ENCODE measurements at regions not wholly inside any gene's neighbourhood (a gene's known extent, or its start where the extent isn't known, plus 50 kb on each side); places are given as distances from the start of the nearest gene placed in this dataset.
"Not testable (repeated sequence)": the region's sequence is repeated elsewhere in the genome, so short reads cannot be mapped to it uniquely, and the experiment has no call there.

DNA sequence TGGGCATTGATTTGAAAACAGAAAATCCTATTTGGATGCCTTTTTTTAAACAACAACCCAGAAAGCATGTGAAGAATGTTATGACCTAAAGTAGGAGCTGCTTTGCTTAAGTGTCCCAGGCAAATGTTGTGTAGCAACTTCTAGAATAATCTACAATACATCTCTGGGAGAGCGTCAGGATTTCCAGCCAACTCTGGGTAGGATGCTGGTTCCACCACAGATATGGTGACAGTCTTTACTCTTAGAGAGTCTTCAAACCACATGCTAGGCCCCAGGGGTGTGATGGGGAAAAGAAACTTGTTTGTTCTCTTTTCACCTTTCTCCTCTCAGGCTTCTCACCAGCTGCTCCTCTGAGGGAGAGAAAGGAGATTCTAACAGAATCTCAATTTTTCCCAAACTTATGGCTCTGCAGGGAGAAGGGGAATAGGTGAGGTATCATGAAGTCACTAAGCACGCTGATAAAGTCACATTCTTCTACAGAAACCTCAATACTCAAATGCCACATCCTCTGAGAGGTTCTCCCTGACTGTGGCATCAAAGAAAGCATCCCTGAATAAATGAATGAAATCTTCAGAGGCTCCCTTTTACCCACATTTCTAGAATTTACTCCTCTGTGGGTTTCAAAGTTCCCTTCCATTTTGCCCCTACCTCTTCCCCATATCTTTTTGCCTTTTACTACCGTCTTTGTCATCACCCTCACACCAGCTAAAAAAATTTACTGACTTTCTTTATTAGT, 171.6 kb upstream of the RAI2 start:
- Histone ChIP-seq H3K27me3 (ENCODE audit: insufficient read depth, low read length, poor library complexity, severe bottlenecking) (no peaks in the 10 kb centered on the region), H3K9me3 (ENCODE audit: insufficient read depth, low read depth, low read length) (no peaks in the 10 kb centered on the region), H3K9ac (ENCODE audit: low read depth, low read length, poor library complexity, severe bottlenecking) (no peak overlapping the region), H3K4me1 (ENCODE audit: insufficient read depth, low read length, poor library complexity, severe bottlenecking) (no peaks in the 10 kb centered on the region), H3K4me2 (ENCODE audit: low read depth, low read length, poor library complexity, severe bottlenecking) (no peak overlapping the region), H3F3A (ENCODE audit: low read depth) (no peaks in the 10 kb centered on the region), H3K4me3 (ENCODE audit: low read length, poor library complexity, severe bottlenecking) (no peak overlapping the region), H3K9me2 (replicated peaks; ENCODE audit: low read depth, low read length) (no peaks in the 10 kb centered on the region), H3K36me3 (ENCODE audit: insufficient read depth, low read length) (no peaks in the 10 kb centered on the region), H3K79me2 (ENCODE audit: insufficient read depth, low read length) (no peaks in the 10 kb centered on the region), H4K20me1 (ENCODE audit: insufficient read depth, low read length, poor library complexity, severe bottlenecking) (no peaks in the 10 kb centered on the region), H2AFZ (ENCODE audit: low read length) (no peak overlapping the region)
- no peak for TF ChIP-seq EZH2phosphoT487 (IDR thresholded peaks at IDR 0.05; ENCODE audit: borderline replicate concordance)
- TF ChIP-seq, protein P1, sequence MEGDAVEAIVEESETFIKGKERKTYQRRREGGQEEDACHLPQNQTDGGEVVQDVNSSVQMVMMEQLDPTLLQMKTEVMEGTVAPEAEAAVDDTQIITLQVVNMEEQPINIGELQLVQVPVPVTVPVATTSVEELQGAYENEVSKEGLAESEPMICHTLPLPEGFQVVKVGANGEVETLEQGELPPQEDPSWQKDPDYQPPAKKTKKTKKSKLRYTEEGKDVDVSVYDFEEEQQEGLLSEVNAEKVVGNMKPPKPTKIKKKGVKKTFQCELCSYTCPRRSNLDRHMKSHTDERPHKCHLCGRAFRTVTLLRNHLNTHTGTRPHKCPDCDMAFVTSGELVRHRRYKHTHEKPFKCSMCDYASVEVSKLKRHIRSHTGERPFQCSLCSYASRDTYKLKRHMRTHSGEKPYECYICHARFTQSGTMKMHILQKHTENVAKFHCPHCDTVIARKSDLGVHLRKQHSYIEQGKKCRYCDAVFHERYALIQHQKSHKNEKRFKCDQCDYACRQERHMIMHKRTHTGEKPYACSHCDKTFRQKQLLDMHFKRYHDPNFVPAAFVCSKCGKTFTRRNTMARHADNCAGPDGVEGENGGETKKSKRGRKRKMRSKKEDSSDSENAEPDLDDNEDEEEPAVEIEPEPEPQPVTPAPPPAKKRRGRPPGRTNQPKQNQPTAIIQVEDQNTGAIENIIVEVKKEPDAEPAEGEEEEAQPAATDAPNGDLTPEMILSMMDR (conservative IDR thresholded peaks at IDR 0.05; ENCODE audit: low read length) = no peak

DNA sequence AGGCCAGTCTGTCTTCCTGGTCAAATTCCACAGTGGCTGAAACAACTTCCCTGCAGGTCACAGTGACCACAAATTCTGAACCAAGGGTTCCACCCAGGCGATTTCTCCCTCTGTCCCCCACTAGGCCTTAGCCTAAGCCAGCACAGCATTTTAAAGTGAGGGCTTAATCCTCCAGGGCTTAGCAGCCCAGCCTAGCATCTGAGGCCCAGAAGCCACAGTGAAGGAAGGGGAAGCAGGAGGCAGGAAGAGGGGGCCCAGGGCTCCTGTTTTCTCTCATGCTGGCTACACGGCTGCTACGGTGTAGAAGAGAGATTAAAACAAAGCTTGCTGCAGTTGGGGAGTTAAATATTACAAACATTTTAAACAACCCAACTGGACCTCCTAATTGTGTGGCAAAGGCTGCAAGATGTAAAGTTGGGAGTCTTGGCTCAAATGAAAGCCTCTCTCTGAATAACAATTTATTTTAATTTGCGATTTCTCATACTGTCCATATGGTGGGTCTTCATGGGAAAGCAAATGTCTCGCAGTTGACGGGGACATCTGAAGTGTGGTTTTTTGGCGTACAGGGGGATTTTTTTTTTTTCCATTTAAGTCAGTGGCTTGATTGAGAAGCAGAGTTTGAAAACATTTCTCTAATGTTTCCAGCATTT, 170.8 kb upstream of the RAI2 start:
- Histone ChIP-seq H3K79me2 (ENCODE audit: insufficient read depth, low read length) (no peaks in the 10 kb centered on the region), H4K20me1 (ENCODE audit: insufficient read depth, low read length, poor library complexity, severe bottlenecking) (no peaks in the 10 kb centered on the region), H3K9ac (ENCODE audit: low read depth, low read length, poor library complexity, severe bottlenecking) (no peak overlapping the region), H3F3A (ENCODE audit: low read depth) (no peaks in the 10 kb centered on the region), H2AFZ (ENCODE audit: low read length) (no peak overlapping the region), H3K4me2 (ENCODE audit: low read depth, low read length, poor library complexity, severe bottlenecking) (no peak overlapping the region), H3K27me3 (ENCODE audit: insufficient read depth, low read length, poor library complexity, severe bottlenecking) (no peaks in the 10 kb centered on the region), H3K4me3 (ENCODE audit: low read length, poor library complexity, severe bottlenecking) (no peak overlapping the region), H3K36me3 (ENCODE audit: insufficient read depth, low read length) (no peaks in the 10 kb centered on the region), H3K9me3 (ENCODE audit: insufficient read depth, low read depth, low read length) (no peaks in the 10 kb centered on the region), H3K4me1 (ENCODE audit: insufficient read depth, low read length, poor library complexity, severe bottlenecking) (no peaks in the 10 kb centered on the region), H3K9me2 (replicated peaks; ENCODE audit: low read depth, low read length) (no peaks in the 10 kb centered on the region)
- no peak for TF ChIP-seq EZH2phosphoT487 (IDR thresholded peaks at IDR 0.05; ENCODE audit: borderline replicate concordance)
- TF ChIP-seq, protein P1 (conservative IDR thresholded peaks at IDR 0.05; ENCODE audit: low read length) = no peak

DNA sequence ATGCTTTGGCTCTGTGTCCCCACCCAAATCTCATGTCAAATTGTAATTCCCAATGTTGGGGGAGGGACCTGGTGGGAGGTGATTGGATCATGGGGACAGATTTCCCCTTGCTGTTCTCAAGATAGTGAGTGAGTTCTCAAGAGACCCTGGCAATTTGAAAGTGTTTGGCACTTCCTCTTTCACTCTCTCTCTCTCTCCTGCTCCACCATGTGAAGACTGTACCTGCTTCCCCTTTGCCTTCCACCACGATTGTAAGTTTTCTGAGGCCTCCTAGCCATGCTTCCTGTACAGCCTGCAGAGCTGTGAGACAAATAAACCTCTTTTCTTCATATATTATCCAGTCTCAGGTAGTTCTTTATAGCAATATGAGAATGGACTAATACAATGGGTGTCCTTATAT, 169.6 kb upstream of the RAI2 start:
- H3K4me2 ChIP-seq (ENCODE audit: low read depth, low read length, poor library complexity, severe bottlenecking); H3K9me3 ChIP-seq (ENCODE audit: insufficient read depth, low read depth, low read length); H3K27me3 ChIP-seq (ENCODE audit: insufficient read depth, low read length, poor library complexity, severe bottlenecking); H4K20me1 ChIP-seq (ENCODE audit: insufficient read depth, low read length, poor library complexity, severe bottlenecking); H3K9ac ChIP-seq (ENCODE audit: low read depth, low read length, poor library complexity, severe bottlenecking); H3K4me3 ChIP-seq (ENCODE audit: low read length, poor library complexity, severe bottlenecking); H3K36me3 ChIP-seq (ENCODE audit: insufficient read depth, low read length); H3F3A ChIP-seq (ENCODE audit: low read depth); H3K9me2 ChIP-seq (replicated peaks; ENCODE audit: low read depth, low read length); H2AFZ ChIP-seq (ENCODE audit: low read length); H3K4me1 ChIP-seq (ENCODE audit: insufficient read depth, low read length, poor library complexity, severe bottlenecking); H3K79me2 ChIP-seq (ENCODE audit: insufficient read depth, low read length): not testable (repeated sequence)

DNA sequence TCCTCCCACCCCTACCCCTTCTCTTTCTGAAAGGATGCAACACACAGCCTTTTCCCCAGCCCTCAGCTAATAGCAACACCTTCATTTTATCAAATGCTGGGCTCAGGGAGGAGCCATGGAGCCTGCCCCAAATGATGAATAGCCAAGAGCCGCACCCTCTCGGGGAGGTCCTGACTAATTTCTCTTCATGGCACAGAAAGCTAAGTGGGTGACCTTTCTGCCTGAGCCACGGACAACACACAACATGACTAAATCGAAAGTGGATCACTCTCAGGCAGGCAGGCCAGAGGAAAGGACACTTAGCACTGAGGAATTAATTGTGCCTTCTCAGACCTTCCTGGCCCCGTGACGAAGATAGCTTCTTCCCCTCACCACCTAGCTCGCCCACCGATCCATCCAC, 165.1 kb upstream of the RAI2 start:
- Histone ChIP-seq H3F3A (ENCODE audit: low read depth) (no peaks in the 10 kb centered on the region), H2AFZ (ENCODE audit: low read length) (no peak overlapping the region), H3K9ac (ENCODE audit: low read depth, low read length, poor library complexity, severe bottlenecking) (no peak overlapping the region), H3K4me2 (ENCODE audit: low read depth, low read length, poor library complexity, severe bottlenecking) (no peak overlapping the region), H3K9me3 (ENCODE audit: insufficient read depth, low read depth, low read length) (no peaks in the 10 kb centered on the region), H3K36me3 (ENCODE audit: insufficient read depth, low read length) (no peaks in the 10 kb centered on the region), H3K27me3 (ENCODE audit: insufficient read depth, low read length, poor library complexity, severe bottlenecking) (no peaks in the 10 kb centered on the region), H3K79me2 (ENCODE audit: insufficient read depth, low read length) (no peaks in the 10 kb centered on the region), H3K4me3 (ENCODE audit: low read length, poor library complexity, severe bottlenecking) (no peak overlapping the region), H3K9me2 (replicated peaks; ENCODE audit: low read depth, low read length) (no peaks in the 10 kb centered on the region), H4K20me1 (ENCODE audit: insufficient read depth, low read length, poor library complexity, severe bottlenecking) (no peaks in the 10 kb centered on the region), H3K4me1 (ENCODE audit: insufficient read depth, low read length, poor library complexity, severe bottlenecking) (no peaks in the 10 kb centered on the region)
- TF ChIP-seq EZH2phosphoT487 (IDR thresholded peaks at IDR 0.05; ENCODE audit: borderline replicate concordance) = no peak
- TF ChIP-seq, protein P1 (conservative IDR thresholded peaks at IDR 0.05; ENCODE audit: low read length) = no peak

Data from Loucy (cell line).